HG03342 (cell line): ENCODE measurements at regions not wholly inside any gene's neighbourhood (a gene's known extent, or its start where the extent isn't known, plus 50 kb on each side); places are given as distances from the start of the nearest gene placed in this dataset.
"Not testable (repeated sequence)": the region's sequence is repeated elsewhere in the genome, so short reads cannot be mapped to it uniquely, and the experiment has no call there.

Experiments used
- ATAC-seq: cut with Tn5 transposase; IDR thresholded peaks from one replicate; pipeline ENCODE4 v1.9.1; 2021; ENCODE audit warnings: mild to moderate bottlenecking, moderate library complexity; ENCODE audit not compliant: unreplicated experiment

GRCh38 chr11:81993755-81994154 lies 739.9 kb downstream of the FAM181B start:
- no peak for ATAC-seq

- ATAC-seq, result no peak
Measured at GRCh38 chr11:81990659-81991443, 742.8 kb downstream of the FAM181B start.

GRCh38 chr11:81989093-81989492 lies 744.6 kb downstream of the FAM181B start:
- ATAC-seq, result no peak

GRCh38 chr11:81987829-81988472 lies 745.7 kb downstream of the FAM181B start:
- ATAC-seq, result no peak

GRCh38 chr11:81986556-81987161 lies 747.0 kb downstream of the FAM181B start:
- no peak for ATAC-seq

- no peak for ATAC-seq
Measured at GRCh38 chr11:81979448-81979847, 754.2 kb downstream of the FAM181B start.

GRCh38 chr11:81975261-81975900 lies 758.3 kb downstream of the FAM181B start:
- no peak for ATAC-seq

GRCh38 chr11:81970886-81971285 lies 762.8 kb downstream of the FAM181B start:
- no peak for ATAC-seq

- no peak for ATAC-seq
Measured at GRCh38 chr11:81967242-81967641, 766.4 kb downstream of the FAM181B start.

- ATAC-seq, result no peak
Measured at GRCh38 chr11:81966340-81966739, 767.3 kb downstream of the FAM181B start.

- peak; percentile 72 for ATAC-seq
Measured at GRCh38 chr11:81963018-81963417, 770.6 kb downstream of the FAM181B start.

GRCh38 chr11:81960443-81960842 lies 773.2 kb downstream of the FAM181B start:
- ATAC-seq, result no peak

- ATAC-seq, result no peak
Measured at GRCh38 chr11:81959341-81959740, 774.3 kb downstream of the FAM181B start.

- ATAC-seq, result not testable (repeated sequence)
Measured at GRCh38 chr11:81954301-81954700, 779.4 kb downstream of the FAM181B start.

GRCh38 chr11:81946831-81947230 lies 786.8 kb downstream of the FAM181B start:
- ATAC-seq, result no peak

- ATAC-seq, result no peak
Measured at GRCh38 chr11:81942646-81943045, 791.0 kb downstream of the FAM181B start.

GRCh38 chr11:81941998-81942397 lies 791.7 kb downstream of the FAM181B start:
- no peak for ATAC-seq

GRCh38 chr11:81932303-81932702 lies 801.4 kb downstream of the FAM181B start:
- no peak for ATAC-seq

GRCh38 chr11:81920205-81920604 lies 813.5 kb downstream of the FAM181B start:
- ATAC-seq, result no peak

- no peak for ATAC-seq
Measured at GRCh38 chr11:81916451-81916850, 817.2 kb downstream of the FAM181B start.

- no peak for ATAC-seq
Measured at GRCh38 chr11:81915045-81915444, 818.6 kb downstream of the FAM181B start.

GRCh38 chr11:81913793-81914192 lies 819.9 kb downstream of the FAM181B start:
- ATAC-seq, result no peak
